OCI-LY1 (cell line): ENCODE measurements at regions not wholly inside any gene's neighbourhood (a gene's known extent, or its start where the extent isn't known, plus 50 kb on each side); places are given as distances from the start of the nearest gene placed in this dataset.

ENCODE experiments used
- H2AFZ ChIP-seq: fragments of 200-600 bp; sonication (generic), shearing (Covaris generic); 2 replicates; pipeline ENCODE4 v1.6.0; 2014; ENCODE audit warnings: antibody characterized with exemption, mild to moderate bottlenecking, low read length
- H3F3A ChIP-seq: fragments of 200-600 bp; sonication (generic), shearing (Covaris generic); 2 replicates; pipeline ENCODE4 v1.6.0; 2014; ENCODE audit warnings: mild to moderate bottlenecking, antibody characterized with exemption, low read length, moderate library complexity; ENCODE audit not compliant: insufficient read depth
- H3K27ac ChIP-seq: fragments of 200-600 bp; sonication (generic); 2 replicates; pipeline ENCODE4 v1.5.1; 2014; ENCODE audit warnings: low read length, mixed run types, mild to moderate bottlenecking, low read depth; ENCODE audit not compliant: poor library complexity, severe bottlenecking
- H3K27me3 ChIP-seq: fragments of 200-600 bp; sonication (generic); 2 replicates; pipeline ENCODE4 v1.6.0; 2014; ENCODE audit warnings: antibody characterized with exemption, mild to moderate bottlenecking, low read length, moderate library complexity; ENCODE audit not compliant: insufficient read depth
- H3K36me3 ChIP-seq: fragments of 200-600 bp; sonication (generic); 2 replicates; pipeline ENCODE4 v1.6.1; 2014; ENCODE audit warnings: mild to moderate bottlenecking, antibody characterized with exemption, low read length, moderate library complexity, mixed read lengths; ENCODE audit not compliant: insufficient read depth
- H3K4me1 ChIP-seq: fragments of 200-600 bp; sonication (generic); 2 replicates; pipeline ENCODE4 v1.5.1; 2014; ENCODE audit warnings: mild to moderate bottlenecking, low read length, moderate library complexity; ENCODE audit not compliant: insufficient read depth, severe bottlenecking
- H3K4me2 ChIP-seq: fragments of 200-600 bp; sonication (generic), shearing (Covaris generic); 2 replicates; pipeline ENCODE4 v1.6.1; 2014; ENCODE audit warnings: low read length
- H3K4me3 ChIP-seq: fragments of 200-600 bp; sonication (generic); 2 replicates; pipeline ENCODE4 v1.5.1; 2014; ENCODE audit warnings: low read length, low read depth, mild to moderate bottlenecking, mixed read lengths; ENCODE audit not compliant: poor library complexity, severe bottlenecking
- H3K79me2 ChIP-seq: fragments of 200-600 bp; shearing (Covaris generic); 2 replicates; pipeline ENCODE4 v1.6.1; 2016; ENCODE audit warnings: mixed run types, low read length, mixed read lengths; ENCODE audit not compliant: insufficient read depth
- H3K9ac ChIP-seq: fragments of 200-600 bp; sonication (generic), shearing (Covaris generic); 2 replicates; pipeline ENCODE4 v1.6.1; 2014; ENCODE audit warnings: mild to moderate bottlenecking, low read length, mixed read lengths
- H3K9me2 ChIP-seq: fragments of 200-600 bp; sonication (generic), shearing (Covaris generic); 2 replicates; pipeline ENCODE4 v1.6.1; 2014; ENCODE audit warnings: low read depth, mild to moderate bottlenecking, low read length, mixed read lengths
- H3K9me3 ChIP-seq: fragments of 200-600 bp; shearing (Covaris generic); 2 replicates; pipeline ENCODE4 v1.6.1; 2014; ENCODE audit warnings: low read length, mixed read lengths
- H4K20me1 ChIP-seq: fragments of 200-600 bp; sonication (generic), shearing (Covaris generic); 2 replicates; pipeline ENCODE4 v1.6.0; 2016; ENCODE audit warnings: mild to moderate bottlenecking, low read length; ENCODE audit not compliant: insufficient read depth
- EZH2 ChIP-seq: fragments of 200-600 bp; sonication (generic), shearing (Covaris generic); IDR thresholded peaks from 2 replicates; pipeline ENCODE4 v1.8.0; 2017; ENCODE audit warnings: borderline replicate concordance, mixed run types, mild to moderate bottlenecking, antibody characterized with exemption, low read length, moderate library complexity, mixed read lengths
- TF ChIP-seq, protein P1 (sequence below): fragments of 200-600 bp; sonication (generic), shearing (Covaris generic); IDR thresholded peaks from 2 replicates; pipeline ENCODE4 v1.5.1; 2017; ENCODE audit warnings: mild to moderate bottlenecking, antibody characterized with exemption, low read length, moderate library complexity, mixed read lengths

- no peaks in the 10 kb centered on the region for H3K27me3 ChIP-seq
- no peaks in the 10 kb centered on the region for H3K4me1 ChIP-seq
- H3K36me3 ChIP-seq, result no peaks in the 10 kb centered on the region
- no peaks in the 10 kb centered on the region for H3K9me3 ChIP-seq
- no peak overlapping the region for H3K4me3 ChIP-seq
- H2AFZ ChIP-seq, result no peak overlapping the region
- H3K79me2 ChIP-seq, result no peaks in the 10 kb centered on the region
- H3K9ac ChIP-seq, result no peak overlapping the region
- no peaks in the 10 kb centered on the region for H4K20me1 ChIP-seq
- H3F3A ChIP-seq, result no peaks in the 10 kb centered on the region
- H3K4me2 ChIP-seq, result no peak overlapping the region
- TF ChIP-seq, protein P1, sequence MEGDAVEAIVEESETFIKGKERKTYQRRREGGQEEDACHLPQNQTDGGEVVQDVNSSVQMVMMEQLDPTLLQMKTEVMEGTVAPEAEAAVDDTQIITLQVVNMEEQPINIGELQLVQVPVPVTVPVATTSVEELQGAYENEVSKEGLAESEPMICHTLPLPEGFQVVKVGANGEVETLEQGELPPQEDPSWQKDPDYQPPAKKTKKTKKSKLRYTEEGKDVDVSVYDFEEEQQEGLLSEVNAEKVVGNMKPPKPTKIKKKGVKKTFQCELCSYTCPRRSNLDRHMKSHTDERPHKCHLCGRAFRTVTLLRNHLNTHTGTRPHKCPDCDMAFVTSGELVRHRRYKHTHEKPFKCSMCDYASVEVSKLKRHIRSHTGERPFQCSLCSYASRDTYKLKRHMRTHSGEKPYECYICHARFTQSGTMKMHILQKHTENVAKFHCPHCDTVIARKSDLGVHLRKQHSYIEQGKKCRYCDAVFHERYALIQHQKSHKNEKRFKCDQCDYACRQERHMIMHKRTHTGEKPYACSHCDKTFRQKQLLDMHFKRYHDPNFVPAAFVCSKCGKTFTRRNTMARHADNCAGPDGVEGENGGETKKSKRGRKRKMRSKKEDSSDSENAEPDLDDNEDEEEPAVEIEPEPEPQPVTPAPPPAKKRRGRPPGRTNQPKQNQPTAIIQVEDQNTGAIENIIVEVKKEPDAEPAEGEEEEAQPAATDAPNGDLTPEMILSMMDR, result no peak
- no peak for TF ChIP-seq EZH2
- no peak overlapping the region for H3K27ac ChIP-seq
- H3K9me2 ChIP-seq, result no peaks in the 10 kb centered on the region
Measured at GRCh38 chr1:25123551-25123950, 108.8 kb downstream of the SYF2 start.

- Histone ChIP-seq H3K4me2 (no peak overlapping the region), H3K9me2 (no peaks in the 10 kb centered on the region), H4K20me1 (no peaks in the 10 kb centered on the region), H3F3A (no peaks in the 10 kb centered on the region), H3K27me3 (no peaks in the 10 kb centered on the region), H3K36me3 (no peaks in the 10 kb centered on the region), H3K4me3 (no peak overlapping the region), H2AFZ (no peak overlapping the region), H3K4me1 (no peaks in the 10 kb centered on the region), H3K27ac (no peak overlapping the region), H3K9me3 (no peaks in the 10 kb centered on the region), H3K9ac (no peak overlapping the region), H3K79me2 (no peaks in the 10 kb centered on the region)
- no peak for TF ChIP-seq EZH2
- TF ChIP-seq, protein P1, result no peak
Measured at GRCh38 chr1:25122747-25123146, 109.6 kb downstream of the SYF2 start.

- no peak for TF ChIP-seq EZH2
- TF ChIP-seq, protein P1, result no peak
- no peaks in the 10 kb centered on the region for H3K9me2 ChIP-seq
- H2AFZ ChIP-seq, result no peak overlapping the region
- no peaks in the 10 kb centered on the region for H3K4me1 ChIP-seq
- H3K9me3 ChIP-seq, result no peaks in the 10 kb centered on the region
- H3K27me3 ChIP-seq, result no peaks in the 10 kb centered on the region
- H3K9ac ChIP-seq, result no peak overlapping the region
- no peak overlapping the region for H3K4me3 ChIP-seq
- no peak overlapping the region for H3K4me2 ChIP-seq
- no peaks in the 10 kb centered on the region for H3K79me2 ChIP-seq
- no peaks in the 10 kb centered on the region for H4K20me1 ChIP-seq
- H3K27ac ChIP-seq, result no peak overlapping the region
- H3F3A ChIP-seq, result no peaks in the 10 kb centered on the region
- H3K36me3 ChIP-seq, result no peaks in the 10 kb centered on the region
Measured at GRCh38 chr1:25120281-25120680, 112.0 kb downstream of the SYF2 start.
